SU-DHL-6 (cell line): ENCODE measurements at regions not wholly inside any gene's neighbourhood (a gene's known extent, or its start where the extent isn't known, plus 50 kb on each side); places are given as distances from the start of the nearest gene placed in this dataset.

Source experiments
- H2AFZ ChIP-seq: fragments of 200-600 bp; sonication (generic); 2 replicates; pipeline ENCODE4 v1.6.1; 2014; ENCODE audit warnings: low read depth, mild to moderate bottlenecking, moderate library complexity, mixed read lengths, antibody characterized with exemption, low read length; ENCODE audit not compliant: severe bottlenecking
- H3F3A ChIP-seq: fragments of 200-600 bp; shearing (Covaris generic); 2 replicates; pipeline ENCODE4 v1.6.0; 2016; ENCODE audit warnings: antibody characterized with exemption, mild to moderate bottlenecking; ENCODE audit not compliant: insufficient read depth
- H3K27ac ChIP-seq: fragments of 200-600 bp; sonication (generic); 2 replicates; pipeline ENCODE4 v1.5.1; 2016; ENCODE audit warnings: low read depth, mild to moderate bottlenecking, low read length, moderate library complexity, mixed read lengths
- H3K27me3 ChIP-seq: fragments of 200-600 bp; sonication (generic), shearing (Covaris generic); 2 replicates; pipeline ENCODE4 v1.6.0; 2014; ENCODE audit warnings: mild to moderate bottlenecking, low read length
- H3K36me3 ChIP-seq: fragments of 200-600 bp; sonication (generic); 2 replicates; pipeline ENCODE4 v1.6.1; 2014; ENCODE audit warnings: mild to moderate bottlenecking, low read length, mixed read lengths
- H3K4me2 ChIP-seq: fragments of 300-600, 200-600 bp; shearing (Covaris generic), sonication (generic); 2 replicates; pipeline ENCODE4 v1.6.0; 2014; ENCODE audit warnings: low read length, low read depth, mild to moderate bottlenecking; ENCODE audit not compliant: poor library complexity, severe bottlenecking
- H3K4me3 ChIP-seq: fragments of 200-600 bp; sonication (generic); 2 replicates; pipeline ENCODE4 v1.5.1; 2014; ENCODE audit warnings: antibody characterized with exemption, low read length, mild to moderate bottlenecking, mixed read lengths; ENCODE audit not compliant: insufficient read depth, poor library complexity, severe bottlenecking
- H3K79me2 ChIP-seq: fragments of 200-600 bp; sonication (generic); 2 replicates; pipeline ENCODE4 v1.6.1; 2014; ENCODE audit warnings: mild to moderate bottlenecking, low read length, moderate library complexity; ENCODE audit not compliant: insufficient read depth
- H3K9ac ChIP-seq: fragments of 200-600 bp; sonication (generic); 2 replicates; pipeline ENCODE4 v1.7.0; 2014; ENCODE audit warnings: mild to moderate bottlenecking, low read length
- H3K9me2 ChIP-seq: fragments of 200-600 bp; sonication (generic); replicated peaks from 2 replicates; pipeline ENCODE4 v1.6.1; 2014; ENCODE audit warnings: low read length; ENCODE audit not compliant: insufficient read depth
- H3K9me3 ChIP-seq: fragments of 200-600 bp; sonication (generic); 2 replicates; pipeline ENCODE4 v1.6.1; 2014; ENCODE audit warnings: low read length, mixed read lengths; ENCODE audit not compliant: insufficient read depth
- H4K20me1 ChIP-seq: fragments of 200-600 bp; sonication (generic); 2 replicates; pipeline ENCODE4 v1.6.1; 2014; ENCODE audit warnings: low read depth, mild to moderate bottlenecking, antibody characterized with exemption, low read length, moderate library complexity, mixed read lengths
- EZH2phosphoT487 ChIP-seq: fragments of 200-600 bp; sonication (generic), shearing (Covaris generic); conservative IDR thresholded peaks from 2 replicates; pipeline ENCODE4 v1.6.1; 2018; ENCODE audit warnings: mild to moderate bottlenecking, antibody characterized with exemption, low read length, moderate library complexity, mixed read lengths
- TF ChIP-seq, protein P1 (sequence below): fragments of 200-600 bp; sonication (generic); IDR thresholded peaks from one replicate; pipeline ENCODE4 v1.5.1; 2017; ENCODE audit warnings: antibody characterized with exemption, mild to moderate bottlenecking, low read length, moderate library complexity; ENCODE audit not compliant: insufficient read depth, poor library complexity, severe bottlenecking

GRCh38 chr6:95127261-95127660 lies 450.1 kb upstream of the MANEA start:
- Histone ChIP-seq H3K4me2 (no peak overlapping the region), H4K20me1 (no peaks in the 10 kb centered on the region), H3K9me2 (no peaks in the 10 kb centered on the region), H3K79me2 (no peaks in the 10 kb centered on the region), H3F3A (no peaks in the 10 kb centered on the region), H3K4me3 (no peak overlapping the region), H3K27me3 (no peaks in the 10 kb centered on the region), H3K36me3 (no peaks in the 10 kb centered on the region), H3K27ac (no peak overlapping the region), H3K9me3 (no peaks in the 10 kb centered on the region), H2AFZ (no peak overlapping the region), H3K9ac (no peak overlapping the region)
- TF ChIP-seq, protein P1, sequence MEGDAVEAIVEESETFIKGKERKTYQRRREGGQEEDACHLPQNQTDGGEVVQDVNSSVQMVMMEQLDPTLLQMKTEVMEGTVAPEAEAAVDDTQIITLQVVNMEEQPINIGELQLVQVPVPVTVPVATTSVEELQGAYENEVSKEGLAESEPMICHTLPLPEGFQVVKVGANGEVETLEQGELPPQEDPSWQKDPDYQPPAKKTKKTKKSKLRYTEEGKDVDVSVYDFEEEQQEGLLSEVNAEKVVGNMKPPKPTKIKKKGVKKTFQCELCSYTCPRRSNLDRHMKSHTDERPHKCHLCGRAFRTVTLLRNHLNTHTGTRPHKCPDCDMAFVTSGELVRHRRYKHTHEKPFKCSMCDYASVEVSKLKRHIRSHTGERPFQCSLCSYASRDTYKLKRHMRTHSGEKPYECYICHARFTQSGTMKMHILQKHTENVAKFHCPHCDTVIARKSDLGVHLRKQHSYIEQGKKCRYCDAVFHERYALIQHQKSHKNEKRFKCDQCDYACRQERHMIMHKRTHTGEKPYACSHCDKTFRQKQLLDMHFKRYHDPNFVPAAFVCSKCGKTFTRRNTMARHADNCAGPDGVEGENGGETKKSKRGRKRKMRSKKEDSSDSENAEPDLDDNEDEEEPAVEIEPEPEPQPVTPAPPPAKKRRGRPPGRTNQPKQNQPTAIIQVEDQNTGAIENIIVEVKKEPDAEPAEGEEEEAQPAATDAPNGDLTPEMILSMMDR, result no peak
- no peak for TF ChIP-seq EZH2phosphoT487

DNA sequence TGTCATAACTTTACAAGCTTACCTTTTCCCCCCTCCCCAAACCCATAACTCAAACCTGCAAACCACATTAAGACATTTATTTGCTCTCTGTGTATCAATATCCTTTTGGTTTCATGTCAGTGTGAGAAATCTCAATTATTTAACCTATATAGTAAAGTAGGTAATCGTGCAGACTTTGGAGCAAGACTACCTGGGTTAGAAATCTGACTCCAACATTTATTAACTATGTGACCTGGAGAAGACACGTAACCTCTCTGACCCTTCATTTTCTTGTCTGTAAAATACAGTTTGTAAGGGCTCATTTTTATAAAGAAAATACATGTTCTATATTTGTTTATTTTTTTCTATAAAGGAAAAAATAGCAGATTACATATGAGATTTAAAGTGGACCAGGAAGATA lies 448.9 kb upstream of the MANEA start:
- Histone ChIP-seq H3K27me3 (no peaks in the 10 kb centered on the region), H3K79me2 (no peaks in the 10 kb centered on the region), H3K9me2 (no peaks in the 10 kb centered on the region), H4K20me1 (no peaks in the 10 kb centered on the region), H3K9ac (no peak overlapping the region), H2AFZ (no peak overlapping the region), H3K4me2 (no peak overlapping the region), H3K4me3 (no peak overlapping the region), H3K9me3 (no peaks in the 10 kb centered on the region), H3F3A (no peaks in the 10 kb centered on the region; the same call in 1 of the 2 replicates), H3K27ac (no peak overlapping the region), H3K36me3 (no peaks in the 10 kb centered on the region)
- TF ChIP-seq, protein P1, result no peak
- TF ChIP-seq EZH2phosphoT487, result no peak

- H3K4me3 ChIP-seq, result no peak overlapping the region
- no peaks in the 10 kb centered on the region; the same call in 1 of the 2 replicates for H3F3A ChIP-seq
- no peaks in the 10 kb centered on the region for H3K27me3 ChIP-seq
- no peak overlapping the region for H3K9ac ChIP-seq
- TF ChIP-seq, protein P1, result no peak
- no peak for TF ChIP-seq EZH2phosphoT487
- H2AFZ ChIP-seq, result no peak overlapping the region
- no peaks in the 10 kb centered on the region for H3K36me3 ChIP-seq
- no peaks in the 10 kb centered on the region for H4K20me1 ChIP-seq
- no peak overlapping the region for H3K4me2 ChIP-seq
- H3K9me2 ChIP-seq, result no peaks in the 10 kb centered on the region
- H3K9me3 ChIP-seq, result no peaks in the 10 kb centered on the region
- H3K27ac ChIP-seq, result no peak overlapping the region
- H3K79me2 ChIP-seq, result no peaks in the 10 kb centered on the region
Observed at GRCh38 chr6:95128947-95129346, 448.4 kb upstream of the MANEA start.

GRCh38 chr6:95133578-95133977 lies 443.8 kb upstream of the MANEA start:
- Histone ChIP-seq H3K36me3 (no peaks in the 10 kb centered on the region), H4K20me1 (no peaks in the 10 kb centered on the region), H3K9ac (no peak overlapping the region), H2AFZ (no peak overlapping the region), H3K4me3 (no peak overlapping the region), H3K9me2 (no peaks in the 10 kb centered on the region), H3K27ac (no peak overlapping the region), H3F3A (no peaks in the 10 kb centered on the region; the same call in 1 of the 2 replicates), H3K9me3 (no peaks in the 10 kb centered on the region), H3K27me3 (no peaks in the 10 kb centered on the region), H3K79me2 (no peaks in the 10 kb centered on the region), H3K4me2 (no peak overlapping the region)
- TF ChIP-seq, protein P1, result no peak
- TF ChIP-seq EZH2phosphoT487, result no peak
